Heart left ventricle (tissue), 16 donors: ENCODE measurements at regions not wholly inside any gene's neighbourhood (a gene's known extent, or its start where the extent isn't known, plus 50 kb on each side); places are given as distances from the start of the nearest gene placed in this dataset.

Experiments
- ATAC-seq, 4 donors: fragments of 200-7000 bp; cut with Tn5 transposase; one replicate each; pipeline ENCODE4 v1.9.1; 2020 to 2022; ENCODE audit warnings: moderate library complexity in 4 of 4, mild to moderate bottlenecking in 3 of 4, moderate number of reproducible peaks in 1 of 4
- DNase-seq, 5 donors: peaks; one replicate each; pipeline ENCODE4 v3.0.0-alpha.2; 2020
- H3K27ac ChIP-seq, 12 donors: fragments of 200-600 bp; sonication (generic) in 4 of 12; one replicate each; pipeline versions ENCODE4 v1.5.0 to v1.8.0; 2016 to 2022; ENCODE audit warnings: mild to moderate bottlenecking in 2 of 12
- H3K27me3 ChIP-seq, 9 donors: fragments of 200-600 bp; sonication (generic) in 2 of 9; one replicate each; pipeline versions ENCODE4 v1.5.1 to v1.8.0; 2016 to 2022; ENCODE audit warnings: mild to moderate bottlenecking in 3 of 9
- H3K36me3 ChIP-seq, 9 donors: fragments of 200-600 bp; sonication (generic) in 2 of 9; one replicate each; pipeline versions ENCODE4 v1.5.0 to v1.8.0; 2018 to 2022; ENCODE audit warnings: mild to moderate bottlenecking in 2 of 9
- H3K4me1 ChIP-seq, 12 donors: fragments of 200-600 bp; sonication (generic) in 4 of 12; one replicate each; pipeline versions ENCODE4 v1.5.0 to v1.8.0; 2016 to 2022; ENCODE audit warnings: mild to moderate bottlenecking in 3 of 12
- H3K4me3 ChIP-seq, 12 donors: fragments of 200-600 bp; sonication (generic) in 4 of 12; one replicate each; pipeline versions ENCODE4 v1.5.0 to v1.8.0; 2017 to 2022; ENCODE audit warnings: mild to moderate bottlenecking in 9 of 12, moderate library complexity in 4 of 12
- H3K9me3 ChIP-seq, 12 donors: fragments of 200-600 bp; sonication (generic) in 4 of 12; one replicate each; pipeline versions ENCODE4 v1.5.0 to v1.8.0; 2016 to 2022; ENCODE audit warnings: mild to moderate bottlenecking in 1 of 12
- CTCF ChIP-seq, 12 donors: fragments of 200-600 bp; sonication (generic) in 4 of 12; IDR thresholded peaks; one replicate each; pipeline versions ENCODE4 v1.5.0 to v1.8.0; 2018 to 2022; ENCODE audit warnings: antibody characterized with exemption in 12 of 12, mild to moderate bottlenecking in 5 of 12
- POLR2A ChIP-seq, 2 donors: fragments of 450-650 bp; IDR thresholded peaks; one replicate each; pipeline ENCODE4 v1.6.1; 2017; ENCODE audit warnings: antibody characterized with exemption in 2 of 2, mild to moderate bottlenecking in 2 of 2, moderate library complexity in 2 of 2
- WGBS, 4 donors: extraction: QIAGEN DNeasy Blood & Tissue Kit in 2 of 4; methylation state at CpG; one replicate each; pipeline versions ENCODE4 v1.1.5 to v1.1.7; 2013 to 2018; 5-methylcytosine and 5-hydroxymethylcytosine counted together
- intact Hi-C, 10 donors: fragments of 100-400 bp; cut with DNase I; formaldehyde crosslinking; loops; one replicate each; pipeline versions ENCODE4 v1.11.1 to v1.14.2; 2022
- donor health status: ischemic (EF 13 %, LVEDD 7.1; RV severe dilation, severe dysfunction).
- donor health status: healthy with polysubstance abuse.
- donor health status: DM: no; HTN: yes; CAD: no.
- donor health status: DM: no; HTN: no; CAD: no.
- donor health status: ischemic (EF 25% LVEDD 6.9; RV normal size, moderate dysfunction).
- donor health status: ischemic (EF 25% LVEDD 5.7; RV mildly dilated, moderate dysfunction).
- donor health status: healthy.
- donor health status: DM: yes; HTN: yes; CAD: no.
- donor health status: ischemic (EF 35%, LVEDD 5.7; RV mildly dilated, moderate dysfunction).
- donor health status: nonischemic (EF 11% LVEDD 7.7; RV severe dilation, severe dysfunction).
- donor health status: DM: yes; HTN: yes; CAD: no.
- donor health status: PGD.
- donor health status: ischemic (EF 29% LVEDD 5.4; RV normal size, mild dysfunction).
- donor health status: nonischemic (EF 23%, LVEDD 6.1; RV moderate dilation, normal function).

GRCh38 chr5:160479220-160479619 is 57.6 kb downstream of the PTTG1 start:
- WGBS, 4 donors, result 80 to 93% (median 89%) methylated on average over 3 of the region's 3 CpGs
- DNase-seq (no peak), ATAC-seq (no peak)
- Histone ChIP-seq H3K27ac (no peak overlapping the region), H3K4me3 (no peak overlapping the region), H3K9me3 (no peaks in the 10 kb centered on the region), H3K27me3 (no peaks in the 10 kb centered on the region), H3K4me1 (peaks cover 0 to 9% (median 0%) of the 10 kb centered on the region in 12 donors), H3K36me3 (no peaks in the 10 kb centered on the region)
- intact Hi-C loops, result no loop called here
- TF ChIP-seq CTCF (IDR thresholded peaks at IDR 0.05) (no peak), POLR2A (IDR thresholded peaks at IDR 0.05) (no peak)

- Histone ChIP-seq H3K36me3 (no peaks in the 10 kb centered on the region), H3K27me3 (no peaks in the 10 kb centered on the region), H3K4me3 (no peak overlapping the region), H3K9me3 (no peaks in the 10 kb centered on the region), H3K4me1 (peaks cover 0 to 9% (median 0%) of the 10 kb centered on the region in 12 donors), H3K27ac (no peak overlapping the region)
- TF ChIP-seq POLR2A (IDR thresholded peaks at IDR 0.05) (no peak), CTCF (IDR thresholded peaks at IDR 0.05) (no peak)
- 52 to 55% (median 53%) methylated on average over 7 of the region's 7 CpGs for WGBS, 4 donors
- intact Hi-C loops, result no loop called here
- no peak for DNase-seq
- no peak for ATAC-seq
Observed at GRCh38 chr5:160479926-160480325, 58.3 kb downstream of the PTTG1 start.

GRCh38 chr5:160480652-160481051 is 59.0 kb downstream of the PTTG1 start:
- 95 to 100% (median 97%) methylated on average over 1 of the region's 1 CpG for WGBS, 4 donors
- intact Hi-C loops, result no loop called here
- Histone ChIP-seq H3K4me1 (peaks cover 0 to 9% (median 0%) of the 10 kb centered on the region in 12 donors), H3K9me3 (no peaks in the 10 kb centered on the region), H3K4me3 (no peak overlapping the region), H3K27ac (no peak overlapping the region), H3K27me3 (no peaks in the 10 kb centered on the region), H3K36me3 (no peaks in the 10 kb centered on the region)
- TF ChIP-seq POLR2A (IDR thresholded peaks at IDR 0.05) (no peak), CTCF (IDR thresholded peaks at IDR 0.05) (no peak)
- ATAC-seq (no peak), DNase-seq (no peak)

GRCh38 chr5:160484678-160485077 is 63.0 kb downstream of the PTTG1 start:
- Histone ChIP-seq H3K4me1 (peaks cover 0 to 5% (median 0%) of the 10 kb centered on the region in 12 donors), H3K27ac (no peak overlapping the region), H3K36me3 (no peaks in the 10 kb centered on the region), H3K4me3 (no peak overlapping the region), H3K9me3 (no peaks in the 10 kb centered on the region), H3K27me3 (no peaks in the 10 kb centered on the region)
- no peak for DNase-seq
- intact Hi-C loops, result no loop called here
- 86 to 89% (median 88%) methylated on average over 2 of the region's 2 CpGs for WGBS, 4 donors
- no peak for ATAC-seq
- no peak for TF ChIP-seq POLR2A (IDR thresholded peaks at IDR 0.05)
- no peak for TF ChIP-seq CTCF (IDR thresholded peaks at IDR 0.05)
